Astrocyte (in vitro differentiated cells and primary cell): ENCODE measurements at regions not wholly inside any gene's neighbourhood (a gene's known extent, or its start where the extent isn't known, plus 50 kb on each side); places are given as distances from the start of the nearest gene placed in this dataset.

Source experiments
- CTCF ChIP-seq: IDR thresholded peaks from 2 replicates; pipeline ENCODE4 v1.5.1; 2011; ENCODE audit warnings: low read depth, mild to moderate bottlenecking, inconsistent platforms, low read length, moderate library complexity; ENCODE audit not compliant: insufficient read depth
- EZH2 ChIP-seq: IDR thresholded peaks from 2 replicates; pipeline ENCODE4 v1.6.1; 2012; ENCODE audit warnings: mild to moderate bottlenecking, low read length, inconsistent platforms; ENCODE audit not compliant: insufficient read depth

GRCh38 chr10:125226823-125227222, 66.5 kb upstream of the CTBP2 start:
- no peak for TF ChIP-seq CTCF
- no peak for TF ChIP-seq EZH2
